ENCODE measurements at regions not wholly inside any gene's neighbourhood (a gene's known extent, or its start where the extent isn't known, plus 50 kb on each side); places are given as distances from the start of the nearest gene placed in this dataset.

GRCh38 chr11:81887671-81888070 lies 846.0 kb downstream of the FAM181B start (continued):
- TF ChIP-seq ZNF565 (CRISPR knock-in tag; conservative IDR thresholded peaks at IDR 0.05; ENCODE audit: low read depth) (no peak), TOX (CRISPR knock-in tag; IDR thresholded peaks at IDR 0.05; ENCODE audit: borderline replicate concordance) (no peak), PPARA (CRISPR knock-in tag; IDR thresholded peaks at IDR 0.05; ENCODE audit: borderline replicate concordance) (no peak), OSR1 (CRISPR knock-in tag; IDR thresholded peaks at IDR 0.05) (no peak), TCF4 (CRISPR knock-in tag; IDR thresholded peaks at IDR 0.05; ENCODE audit: borderline replicate concordance) (no peak), CREB5 (CRISPR knock-in tag; IDR thresholded peaks at IDR 0.05; ENCODE audit: low read depth) (no peak), RARB (CRISPR knock-in tag; IDR thresholded peaks at IDR 0.05) (no peak), ZC3H10 (CRISPR knock-in tag; IDR thresholded peaks at IDR 0.05) (no peak), GLIS3 (CRISPR knock-in tag; IDR thresholded peaks at IDR 0.05) (no peak), BACH2 (CRISPR knock-in tag; IDR thresholded peaks at IDR 0.05; ENCODE audit: borderline replicate concordance) (no peak)

GRCh38 chr11:81886406-81887075 lies 847.1 kb downstream of the FAM181B start:
- ATAC-seq = no peak
- no peak for TF ChIP-seq PATZ1 (CRISPR knock-in tag; IDR thresholded peaks at IDR 0.05; ENCODE audit: borderline replicate concordance)
- no peak for TF ChIP-seq SNAI2 (CRISPR knock-in tag; IDR thresholded peaks at IDR 0.05)
- TF ChIP-seq ESRRG (CRISPR knock-in tag; IDR thresholded peaks at IDR 0.05) = no peak
- no peak for TF ChIP-seq PPARA (CRISPR knock-in tag; IDR thresholded peaks at IDR 0.05; ENCODE audit: borderline replicate concordance)
- TF ChIP-seq TOX (CRISPR knock-in tag; IDR thresholded peaks at IDR 0.05; ENCODE audit: borderline replicate concordance) = no peak
- TF ChIP-seq RARB (CRISPR knock-in tag; IDR thresholded peaks at IDR 0.05) = no peak
- no peak for TF ChIP-seq CREB5 (CRISPR knock-in tag; IDR thresholded peaks at IDR 0.05; ENCODE audit: low read depth)

GRCh38 chr11:81874635-81875034 lies 859.0 kb downstream of the FAM181B start:
- TF ChIP-seq PATZ1 (CRISPR knock-in tag; IDR thresholded peaks at IDR 0.05; ENCODE audit: borderline replicate concordance) (no peak), ZNF70 (CRISPR knock-in tag; IDR thresholded peaks at IDR 0.05) (no peak), ZFP30 (CRISPR knock-in tag; IDR thresholded peaks at IDR 0.05) (no peak), ARNTL (CRISPR knock-in tag; IDR thresholded peaks at IDR 0.05; ENCODE audit: borderline replicate concordance, low read depth) (no peak), POU6F1 (CRISPR knock-in tag; IDR thresholded peaks at IDR 0.05; ENCODE audit: borderline replicate concordance, low read depth) (no peak), ZC3H10 (CRISPR knock-in tag; IDR thresholded peaks at IDR 0.05) (no peak), CREB5 (CRISPR knock-in tag; IDR thresholded peaks at IDR 0.05; ENCODE audit: low read depth) (no peak), BACH2 (CRISPR knock-in tag; IDR thresholded peaks at IDR 0.05; ENCODE audit: borderline replicate concordance) (no peak), TSHZ2 (CRISPR knock-in tag; IDR thresholded peaks at IDR 0.05) (no peak)
- no peak for ATAC-seq

Measured in SK-N-SH treated with all-trans-retinoic acid at 6 μM for 48 hours (cell line).